HG03378 (cell line): ENCODE measurements at regions not wholly inside any gene's neighbourhood (a gene's known extent, or its start where the extent isn't known, plus 50 kb on each side); places are given as distances from the start of the nearest gene placed in this dataset.
"Not testable (repeated sequence)": the region's sequence is repeated elsewhere in the genome, so short reads cannot be mapped to it uniquely, and the experiment has no call there.

Experiments used
- ATAC-seq: cut with Tn5 transposase; IDR thresholded peaks from one replicate; pipeline ENCODE4 v1.9.1; 2021; ENCODE audit warnings: mild to moderate bottlenecking, moderate library complexity; ENCODE audit not compliant: unreplicated experiment

- no peak for ATAC-seq
Observed at GRCh38 chr5:126044111-126044668, 379.0 kb upstream of the GRAMD2B start.

GRCh38 chr5:126044931-126045565, 378.2 kb upstream of the GRAMD2B start:
- no peak for ATAC-seq

- no peak for ATAC-seq
Observed at GRCh38 chr5:126046318-126046717, 376.9 kb upstream of the GRAMD2B start.

- no peak for ATAC-seq
Observed at GRCh38 chr5:126046846-126047571, 376.2 kb upstream of the GRAMD2B start.

GRCh38 chr5:126052120-126052519, 371.1 kb upstream of the GRAMD2B start:
- ATAC-seq, result no peak

- ATAC-seq, result no peak
Observed at GRCh38 chr5:126052791-126053190, 370.4 kb upstream of the GRAMD2B start.

- no peak for ATAC-seq
Observed at GRCh38 chr5:126053630-126054029, 369.6 kb upstream of the GRAMD2B start.

GRCh38 chr5:126054577-126055347, 368.4 kb upstream of the GRAMD2B start:
- ATAC-seq, result no peak

GRCh38 chr5:126055348-126055729, 367.9 kb upstream of the GRAMD2B start:
- no peak for ATAC-seq

GRCh38 chr5:126056352-126056751, 366.9 kb upstream of the GRAMD2B start:
- ATAC-seq, result no peak

GRCh38 chr5:126056851-126057622, 366.2 kb upstream of the GRAMD2B start:
- ATAC-seq, result no peak

- not testable (repeated sequence) for ATAC-seq
Observed at GRCh38 chr5:126058392-126058791, 364.8 kb upstream of the GRAMD2B start.

GRCh38 chr5:126062398-126063221, 360.6 kb upstream of the GRAMD2B start:
- ATAC-seq, result no peak

GRCh38 chr5:126065061-126065460, 358.1 kb upstream of the GRAMD2B start:
- ATAC-seq, result no peak

GRCh38 chr5:126066836-126067235, 356.4 kb upstream of the GRAMD2B start:
- ATAC-seq, result no peak

GRCh38 chr5:126067404-126067803, 355.8 kb upstream of the GRAMD2B start:
- no peak for ATAC-seq

GRCh38 chr5:126069329-126069728, 353.9 kb upstream of the GRAMD2B start:
- ATAC-seq, result no peak

GRCh38 chr5:126070481-126070880, 352.7 kb upstream of the GRAMD2B start:
- no peak for ATAC-seq

- no peak for ATAC-seq
Observed at GRCh38 chr5:126074538-126074937, 348.7 kb upstream of the GRAMD2B start.

- ATAC-seq, result no peak
Observed at GRCh38 chr5:126079266-126079665, 343.9 kb upstream of the GRAMD2B start.
